22Rv1 (cell line): ENCODE measurements at regions not wholly inside any gene's neighbourhood (a gene's known extent, or its start where the extent isn't known, plus 50 kb on each side); places are given as distances from the start of the nearest gene placed in this dataset.

ENCODE experiments used
- CTCF ChIP-seq: fragments of 450-650 bp; IDR thresholded peaks from 2 replicates; pipeline ENCODE4 v1.5.1; 2017; ENCODE audit warnings: mild to moderate bottlenecking
- ZFX ChIP-seq: fragments of 450-650 bp; IDR thresholded peaks from 2 replicates; pipeline ENCODE4 v1.6.1; 2017; ENCODE audit warnings: antibody characterized with exemption, borderline replicate concordance

GRCh38 chr11:25597696-25598095 lies 734.2 kb upstream of the ANO3 start:
- TF ChIP-seq CTCF (no peak), ZFX (no peak)
